ENCODE measurements at regions not wholly inside any gene's neighbourhood (a gene's known extent, or its start where the extent isn't known, plus 50 kb on each side); places are given as distances from the start of the nearest gene placed in this dataset.

DNA sequence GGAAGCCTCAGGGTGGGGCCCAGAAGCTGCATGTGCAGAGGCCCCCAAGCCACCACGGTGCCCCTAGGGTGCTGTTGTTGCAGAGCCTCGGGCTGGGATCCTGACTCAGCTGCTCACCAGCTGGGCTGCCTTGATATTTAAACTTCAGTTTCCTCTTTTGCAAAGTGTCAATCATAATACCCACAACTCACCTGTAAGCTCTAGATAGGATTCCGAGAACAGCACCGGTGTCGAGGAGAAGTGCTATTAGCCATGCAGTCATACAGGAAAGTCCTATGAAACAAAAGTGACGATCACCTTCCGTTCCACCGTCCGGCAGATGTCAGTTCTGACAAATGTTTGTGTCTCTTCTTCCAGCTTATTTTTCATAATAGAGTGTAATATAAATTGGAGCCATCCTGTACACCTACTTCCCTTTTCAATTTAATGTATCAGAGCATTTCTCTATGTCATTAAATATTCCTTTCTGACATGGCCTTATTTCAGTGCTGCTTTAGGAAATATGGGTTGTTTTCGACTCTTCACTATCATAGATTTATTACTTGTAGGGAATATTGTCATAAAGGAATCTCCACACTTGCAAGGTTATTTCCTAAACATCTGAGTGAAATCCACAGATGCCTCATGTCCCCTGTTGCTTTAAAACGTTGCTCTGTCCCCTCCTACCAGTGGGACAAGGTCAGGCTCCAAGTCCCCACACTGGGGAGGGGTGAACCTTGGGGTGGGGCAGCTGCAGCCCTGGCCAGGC is 100.8 kb downstream of the SIK1 start:
- TF ChIP-seq CTCF (IDR thresholded peaks at IDR 0.05; ENCODE audit: poor library complexity) (no peak), EZH2 (IDR thresholded peaks at IDR 0.05; ENCODE audit: borderline replicate concordance) (no peak)
